ENCODE measurements at regions not wholly inside any gene's neighbourhood (a gene's known extent, or its start where the extent isn't known, plus 50 kb on each side); places are given as distances from the start of the nearest gene placed in this dataset.
"Not testable (repeated sequence)": the region's sequence is repeated elsewhere in the genome, so short reads cannot be mapped to it uniquely, and the experiment has no call there.

DNA sequence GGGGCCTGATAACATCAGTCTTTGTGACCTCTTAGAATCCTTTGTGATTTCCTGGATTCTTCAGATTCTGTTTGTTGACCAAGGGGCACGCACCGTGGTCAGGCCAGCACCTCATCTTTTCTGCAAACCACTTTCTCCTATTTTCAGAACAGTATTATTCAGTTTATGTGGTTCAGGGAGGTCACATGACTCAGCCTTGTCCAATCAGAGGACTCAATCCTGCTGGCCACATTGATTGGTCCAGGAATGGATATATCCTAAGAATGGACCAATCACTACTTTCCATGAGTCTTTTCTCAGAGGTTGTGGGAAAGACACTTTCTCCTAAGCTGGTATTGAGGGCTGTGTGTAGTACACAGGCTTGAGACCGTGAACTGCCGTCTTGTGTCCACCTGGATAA lies 123.1 kb upstream of the EEF2KMT start:
- Histone ChIP-seq H3K4me1 (no peaks in the 10 kb centered on the region), H3K27me3 (no peaks in the 10 kb centered on the region), H3K36me3 (no peaks in the 10 kb centered on the region), H3K4me3 (no peak overlapping the region), H3K9me3 (no peaks in the 10 kb centered on the region), H3K27ac (no peak overlapping the region)
- intact Hi-C loops (cut with DNase I): no loop called here
- WGBS, 2 donors: 61 to 64% methylated on average over 4 of the region's 4 CpGs
- no peak for TF ChIP-seq CTCF (IDR thresholded peaks at IDR 0.05)
- no peak for DNase-seq
- no peak for ATAC-seq
- no peak for FAIRE-seq

DNA sequence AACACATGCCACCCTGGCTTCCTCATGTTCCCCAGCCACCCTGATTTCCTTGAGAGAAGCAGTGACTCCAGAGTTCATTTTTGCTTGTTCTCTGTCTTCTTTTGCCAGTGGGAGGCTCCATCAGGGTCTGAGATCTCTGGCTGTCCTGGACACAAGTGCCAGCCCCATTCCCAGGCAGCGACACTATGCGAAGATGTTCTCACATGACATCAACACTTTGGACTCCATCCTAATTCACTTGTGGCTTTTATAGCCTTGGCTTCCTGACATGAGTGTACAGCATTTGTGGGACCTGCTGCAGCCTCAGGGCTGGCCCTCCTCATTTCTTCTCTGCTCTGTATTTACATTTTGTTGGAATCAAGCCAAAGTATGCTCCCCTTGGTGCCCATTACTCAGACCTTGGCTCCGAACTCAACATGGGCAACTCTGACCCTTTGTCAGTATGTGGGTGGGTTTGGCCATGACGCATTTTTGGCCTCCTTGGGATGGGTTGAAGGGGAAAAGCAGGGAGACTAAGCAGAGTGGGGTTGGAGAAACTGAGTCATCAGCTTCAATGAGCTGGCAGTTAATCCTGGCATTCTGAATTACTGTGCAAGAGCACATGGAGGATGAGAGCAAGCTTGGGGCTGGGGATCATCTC lies 119.0 kb upstream of the EEF2KMT start:
- ATAC-seq (no peak), FAIRE-seq (no peak), DNase-seq (no peak)
- Histone ChIP-seq H3K27me3 (no peaks in the 10 kb centered on the region), H3K4me3 (no peak overlapping the region), H3K36me3 (no peaks in the 10 kb centered on the region), H3K4me1 (no peaks in the 10 kb centered on the region), H3K27ac (no peak overlapping the region), H3K9me3 (no peaks in the 10 kb centered on the region)
- no peak for TF ChIP-seq CTCF (IDR thresholded peaks at IDR 0.05)
- 61 to 67% methylated on average over 4 of the region's 4 CpGs for WGBS, 2 donors
- intact Hi-C loops (cut with DNase I): no loop called here

GRCh38 chr16:5215901-5216300 lies 118.3 kb upstream of the EEF2KMT start:
- Histone ChIP-seq H3K27me3 (no peaks in the 10 kb centered on the region), H3K27ac (no peak overlapping the region), H3K4me3 (no peak overlapping the region), H3K36me3 (no peaks in the 10 kb centered on the region), H3K4me1 (no peaks in the 10 kb centered on the region), H3K9me3 (no peaks in the 10 kb centered on the region)
- TF ChIP-seq CTCF (IDR thresholded peaks at IDR 0.05): no peak
- intact Hi-C loops (cut with DNase I): no loop called here
- DNase-seq (no peak), ATAC-seq (no peak), FAIRE-seq (no peak)
- WGBS, 2 donors: 24 to 39% methylated on average over 2 of the region's 2 CpGs

DNA sequence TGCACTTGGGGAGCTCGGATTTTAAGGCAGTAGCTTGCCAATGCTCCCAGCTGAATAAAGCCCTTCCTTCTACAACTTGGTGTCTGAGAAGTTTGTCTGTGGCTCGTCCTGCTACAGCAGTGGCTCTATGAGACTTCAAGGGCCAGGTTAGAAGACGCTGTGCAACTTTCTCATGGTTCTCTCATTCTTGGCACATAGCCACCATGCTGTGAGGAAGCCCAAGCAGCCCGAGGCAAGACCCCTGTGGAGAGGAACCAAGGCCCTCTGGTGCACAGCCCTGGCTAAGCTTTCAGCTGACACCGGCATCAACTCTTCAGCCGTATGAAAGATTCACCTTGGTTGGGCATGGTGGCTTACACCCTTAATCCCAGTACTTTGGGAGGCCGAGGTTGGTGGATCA lies 116.9 kb upstream of the EEF2KMT start:
- FAIRE-seq: no peak
- Histone ChIP-seq H3K9me3 (no peaks in the 10 kb centered on the region), H3K27ac (no peak overlapping the region), H3K4me1 (no peaks in the 10 kb centered on the region), H3K36me3 (no peaks in the 10 kb centered on the region), H3K27me3 (no peaks in the 10 kb centered on the region), H3K4me3 (no peak overlapping the region)
- TF ChIP-seq CTCF (IDR thresholded peaks at IDR 0.05): no peak
- ATAC-seq: no peak
- intact Hi-C loops (cut with DNase I): no loop called here
- WGBS, 2 donors: 63 to 70% methylated on average over 7 of the region's 7 CpGs
- no peak for DNase-seq

DNA sequence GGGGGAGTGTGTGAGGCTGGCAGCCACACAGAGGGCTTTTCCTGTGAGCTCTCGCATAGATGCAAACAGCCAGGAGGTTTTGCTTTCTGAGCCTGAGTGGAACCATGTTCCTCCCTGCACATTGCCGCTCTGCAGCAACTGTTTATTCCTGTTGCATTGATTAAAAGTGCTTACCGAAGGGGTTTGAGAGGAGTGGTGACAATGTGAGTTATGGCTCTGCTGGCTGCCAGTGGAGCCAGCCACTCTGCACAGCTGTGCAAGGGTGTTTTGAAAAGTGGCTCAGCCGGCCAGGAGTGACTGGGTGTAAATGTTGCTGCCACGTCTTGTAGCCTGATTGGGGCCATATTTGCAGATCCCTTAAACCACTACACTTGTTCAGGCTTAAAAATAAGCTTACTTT lies 114.9 kb upstream of the EEF2KMT start:
- H3K27me3 ChIP-seq; H3K4me3 ChIP-seq; H3K27ac ChIP-seq; H3K36me3 ChIP-seq; H3K9me3 ChIP-seq; DNase-seq; FAIRE-seq; intact Hi-C loops (cut with DNase I); ATAC-seq; H3K4me1 ChIP-seq: not testable (repeated sequence)
- 10 to 16% methylated on average over 5 of the region's 5 CpGs for WGBS, 2 donors

DNA sequence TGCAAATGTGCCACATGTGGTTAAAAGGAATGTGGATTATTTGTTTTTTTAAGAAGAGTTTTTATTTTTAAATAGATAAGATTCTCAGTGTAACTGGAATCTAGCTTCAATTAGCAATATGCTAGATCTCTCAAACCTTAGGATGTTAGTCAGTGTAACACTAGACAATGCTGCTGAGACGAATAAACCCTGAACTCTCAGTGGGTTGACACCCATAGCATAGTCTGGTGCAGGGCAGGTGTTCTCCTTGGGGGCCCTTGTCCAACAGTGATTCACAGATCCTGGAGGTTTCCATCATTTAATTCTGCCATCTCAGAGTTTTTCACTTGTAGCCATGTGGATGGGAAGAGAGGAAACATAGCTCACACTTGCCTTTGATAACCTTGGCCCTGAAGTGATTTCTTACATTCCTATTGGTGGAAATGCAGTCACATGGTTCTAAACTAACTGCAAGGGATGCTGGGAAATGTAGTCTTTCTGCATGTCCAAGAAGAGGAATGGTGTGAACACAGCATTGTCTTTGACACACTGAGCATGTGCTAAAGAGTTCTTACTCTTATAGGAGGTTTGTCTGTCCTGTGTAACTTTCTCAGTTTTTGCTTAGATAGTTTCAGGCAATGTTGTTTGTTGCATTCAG lies 110.4 kb upstream of the EEF2KMT start:
- H3K36me3 ChIP-seq; H3K4me3 ChIP-seq; ATAC-seq; DNase-seq; FAIRE-seq; intact Hi-C loops (cut with DNase I); H3K9me3 ChIP-seq; H3K27me3 ChIP-seq; H3K27ac ChIP-seq; H3K4me1 ChIP-seq: not testable (repeated sequence)
- 75 to 78% methylated on average over 1 of the region's 1 CpG for WGBS, 2 donors
